Neural crest cell (in vitro differentiated cells): ENCODE measurements at regions not wholly inside any gene's neighbourhood (a gene's known extent, or its start where the extent isn't known, plus 50 kb on each side); places are given as distances from the start of the nearest gene placed in this dataset.

ENCODE experiments used
- DNase-seq: peaks from one replicate; pipeline ENCODE4 v3.0.0; 2021; ENCODE audit warnings: low read depth, mixed read lengths, low spot score
- H3K27ac Mint-ChIP-seq: one replicate; pipeline ENCODE4 v1.8.0; 2021; ENCODE audit warnings: mild to moderate bottlenecking, mixed read lengths; ENCODE audit not compliant: unreplicated experiment
- H3K27me3 Mint-ChIP-seq: 2 replicates; pipeline ENCODE4 v1.8.0; 2021; ENCODE audit warnings: low read depth, mild to moderate bottlenecking, mixed read lengths
- H3K36me3 Mint-ChIP-seq: 2 replicates; pipeline ENCODE4 v1.8.0; 2021; ENCODE audit warnings: low read depth, mild to moderate bottlenecking, mixed read lengths
- H3K4me1 Mint-ChIP-seq: 2 replicates; pipeline ENCODE4 v1.8.0; 2021; ENCODE audit warnings: mixed read lengths
- H3K4me3 Mint-ChIP-seq: one replicate; pipeline ENCODE4 v1.8.0; 2021; ENCODE audit warnings: mild to moderate bottlenecking, mixed read lengths
- H3K9me3 Mint-ChIP-seq: 2 replicates; pipeline ENCODE4 v1.8.0; 2021; ENCODE audit warnings: mixed read lengths
- TF ChIP-seq, protein P1 (sequence below): fragments of 200-600 bp; sonication (generic); conservative IDR thresholded peaks from 2 replicates; pipeline ENCODE4 v1.5.0; 2021; ENCODE audit warnings: antibody characterized with exemption, mild to moderate bottlenecking

DNA sequence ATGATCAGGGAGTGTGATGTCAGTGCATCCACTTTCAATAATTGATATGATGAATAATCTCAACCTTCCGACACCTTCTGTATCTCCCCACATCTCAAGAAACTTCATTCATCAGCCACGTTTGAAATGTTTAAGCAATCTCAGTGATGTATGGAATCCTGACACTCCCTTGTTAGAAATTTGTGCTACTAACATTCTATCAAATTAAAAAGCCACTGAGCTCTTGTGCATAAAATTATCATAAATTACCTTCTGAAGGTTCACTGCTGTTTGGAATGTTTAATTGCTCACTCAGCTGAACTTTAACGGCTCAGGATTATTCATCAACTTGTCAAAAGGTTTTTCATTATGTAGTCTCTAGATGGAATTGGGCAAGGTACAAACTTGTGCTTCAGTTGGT, 108.4 kb upstream of the DPH6 start:
- TF ChIP-seq, protein P1, sequence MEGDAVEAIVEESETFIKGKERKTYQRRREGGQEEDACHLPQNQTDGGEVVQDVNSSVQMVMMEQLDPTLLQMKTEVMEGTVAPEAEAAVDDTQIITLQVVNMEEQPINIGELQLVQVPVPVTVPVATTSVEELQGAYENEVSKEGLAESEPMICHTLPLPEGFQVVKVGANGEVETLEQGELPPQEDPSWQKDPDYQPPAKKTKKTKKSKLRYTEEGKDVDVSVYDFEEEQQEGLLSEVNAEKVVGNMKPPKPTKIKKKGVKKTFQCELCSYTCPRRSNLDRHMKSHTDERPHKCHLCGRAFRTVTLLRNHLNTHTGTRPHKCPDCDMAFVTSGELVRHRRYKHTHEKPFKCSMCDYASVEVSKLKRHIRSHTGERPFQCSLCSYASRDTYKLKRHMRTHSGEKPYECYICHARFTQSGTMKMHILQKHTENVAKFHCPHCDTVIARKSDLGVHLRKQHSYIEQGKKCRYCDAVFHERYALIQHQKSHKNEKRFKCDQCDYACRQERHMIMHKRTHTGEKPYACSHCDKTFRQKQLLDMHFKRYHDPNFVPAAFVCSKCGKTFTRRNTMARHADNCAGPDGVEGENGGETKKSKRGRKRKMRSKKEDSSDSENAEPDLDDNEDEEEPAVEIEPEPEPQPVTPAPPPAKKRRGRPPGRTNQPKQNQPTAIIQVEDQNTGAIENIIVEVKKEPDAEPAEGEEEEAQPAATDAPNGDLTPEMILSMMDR: no peak
- H3K27ac Mint-ChIP-seq: no peak overlapping the region
- H3K27me3 Mint-ChIP-seq: no peaks in the 10 kb centered on the region
- DNase-seq: no peak
- H3K9me3 Mint-ChIP-seq: peaks cover 2% of the 10 kb centered on the region
- H3K4me1 Mint-ChIP-seq: no peaks in the 10 kb centered on the region
- H3K4me3 Mint-ChIP-seq: no peak overlapping the region
- peaks cover 2% of the 10 kb centered on the region for H3K36me3 Mint-ChIP-seq

- H3K4me3 Mint-ChIP-seq: no peak overlapping the region
- DNase-seq: no peak
- TF ChIP-seq, protein P1: no peak
- no peaks in the 10 kb centered on the region for H3K4me1 Mint-ChIP-seq
- H3K27ac Mint-ChIP-seq: no peak overlapping the region
- H3K36me3 Mint-ChIP-seq: peaks cover 2% of the 10 kb centered on the region
- peaks cover 2% of the 10 kb centered on the region for H3K9me3 Mint-ChIP-seq
- no peaks in the 10 kb centered on the region for H3K27me3 Mint-ChIP-seq
Observed at GRCh38 chr15:35657679-35658311, 111.8 kb upstream of the DPH6 start.

DNA sequence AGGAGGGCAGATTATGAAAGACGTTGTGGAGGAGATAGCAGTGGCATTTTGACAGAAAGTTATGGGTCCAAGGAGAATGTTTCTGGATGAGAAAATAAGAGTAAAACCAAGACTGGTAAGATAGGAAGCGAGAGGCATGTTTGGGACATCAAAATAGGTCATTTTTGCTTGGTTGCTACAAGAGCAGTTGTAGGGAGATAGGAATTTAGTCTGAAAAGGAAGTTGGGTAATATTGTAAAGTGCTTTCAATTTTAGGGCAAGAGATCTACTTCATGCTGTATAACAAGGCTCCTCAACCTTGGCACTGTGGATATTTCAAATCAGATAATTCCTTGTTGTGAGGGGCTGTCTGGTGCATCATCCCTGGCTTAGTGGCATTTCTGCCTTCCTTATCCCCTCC, 118.0 kb upstream of the DPH6 start:
- H3K4me1 Mint-ChIP-seq: no peaks in the 10 kb centered on the region
- DNase-seq: no peak
- no peak overlapping the region for H3K27ac Mint-ChIP-seq
- H3K4me3 Mint-ChIP-seq: no peak overlapping the region
- H3K36me3 Mint-ChIP-seq: no peaks in the 10 kb centered on the region
- H3K27me3 Mint-ChIP-seq: no peaks in the 10 kb centered on the region
- no peaks in the 10 kb centered on the region for H3K9me3 Mint-ChIP-seq
- TF ChIP-seq, protein P1: no peak

DNA sequence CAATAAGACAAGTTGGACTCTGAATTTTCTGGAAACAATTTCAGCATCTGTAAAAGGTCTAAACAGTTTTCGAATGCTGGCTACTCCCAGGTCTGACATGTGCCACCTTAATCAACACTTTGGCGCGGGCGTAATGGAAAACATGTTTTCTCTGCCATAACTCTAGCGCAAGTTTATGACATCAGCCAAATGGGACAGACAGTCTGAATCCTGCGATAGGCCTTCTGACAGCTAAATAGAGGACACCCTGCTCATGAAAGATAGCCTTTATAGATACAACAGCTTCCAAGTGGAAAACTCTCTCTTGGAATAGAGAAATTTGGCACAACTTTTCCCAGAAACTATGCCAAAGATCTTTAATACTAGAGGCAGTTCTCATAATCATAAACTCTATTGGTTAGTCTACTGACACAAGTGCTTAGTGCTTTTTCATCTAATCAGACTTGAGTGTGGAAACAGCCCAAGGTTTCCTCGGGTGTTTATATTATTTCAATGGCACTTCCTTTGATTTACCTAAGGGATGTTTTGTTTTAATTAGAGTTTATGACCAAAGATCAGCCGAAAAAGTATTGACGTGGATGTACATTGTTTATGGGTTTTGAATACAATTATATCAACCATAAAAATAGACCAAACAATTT, 120.1 kb upstream of the DPH6 start:
- H3K9me3 Mint-ChIP-seq: no peaks in the 10 kb centered on the region
- no peaks in the 10 kb centered on the region for H3K36me3 Mint-ChIP-seq
- H3K4me3 Mint-ChIP-seq: no peak overlapping the region
- H3K27me3 Mint-ChIP-seq: no peaks in the 10 kb centered on the region
- H3K27ac Mint-ChIP-seq: no peak overlapping the region
- H3K4me1 Mint-ChIP-seq: no peaks in the 10 kb centered on the region
- no peak for DNase-seq
- TF ChIP-seq, protein P1: no peak

DNA sequence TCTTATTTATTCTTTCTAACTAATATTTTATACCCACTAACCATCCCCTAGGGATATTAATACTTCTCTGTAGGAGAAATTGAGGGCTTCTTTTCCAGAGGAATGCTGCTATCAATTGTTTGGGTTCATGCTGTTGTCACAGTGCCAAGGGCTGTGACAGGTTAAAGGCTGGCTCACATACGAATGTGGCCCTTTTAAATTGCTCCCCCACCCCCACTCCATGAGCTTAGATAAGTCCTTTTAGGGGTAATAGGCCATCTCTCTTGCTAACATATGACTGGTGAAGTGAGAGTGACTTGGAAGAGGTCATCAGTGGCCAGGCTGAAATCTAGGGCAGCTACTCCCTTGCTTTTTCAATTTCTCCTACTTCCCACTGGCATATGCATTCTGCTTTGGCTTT, 121.9 kb upstream of the DPH6 start:
- no peak overlapping the region for H3K4me3 Mint-ChIP-seq
- H3K9me3 Mint-ChIP-seq: no peaks in the 10 kb centered on the region
- TF ChIP-seq, protein P1: no peak
- no peaks in the 10 kb centered on the region for H3K4me1 Mint-ChIP-seq
- no peak for DNase-seq
- H3K27me3 Mint-ChIP-seq: no peaks in the 10 kb centered on the region
- no peak overlapping the region for H3K27ac Mint-ChIP-seq
- H3K36me3 Mint-ChIP-seq: no peaks in the 10 kb centered on the region
